ENCODE measurements at regions not wholly inside any gene's neighbourhood (a gene's known extent, or its start where the extent isn't known, plus 50 kb on each side); places are given as distances from the start of the nearest gene placed in this dataset.
"Not testable (repeated sequence)": the region's sequence is repeated elsewhere in the genome, so short reads cannot be mapped to it uniquely, and the experiment has no call there.

DNA sequence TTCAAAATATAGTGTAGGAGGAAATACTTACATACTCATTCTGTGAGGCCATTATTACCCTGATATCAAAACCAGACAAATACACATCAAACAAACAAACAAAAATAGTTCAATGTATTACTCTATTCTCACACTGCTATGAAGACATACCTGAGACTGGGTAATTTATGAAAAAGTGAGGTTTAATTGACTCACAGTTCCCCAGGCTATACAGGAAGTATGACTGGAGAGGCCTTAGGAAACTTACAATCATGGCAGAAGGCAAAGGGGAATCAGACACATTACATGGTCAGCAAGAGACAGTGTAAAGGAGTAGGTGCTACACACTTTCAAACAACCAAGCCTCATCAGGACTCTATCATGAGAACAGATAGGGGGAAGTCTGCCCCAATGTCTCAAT lies 1023.2 kb downstream of the TMTC2 start:
- DNase-seq (ENCODE audit: low read depth in 2 of 2) = no peak

DNA sequence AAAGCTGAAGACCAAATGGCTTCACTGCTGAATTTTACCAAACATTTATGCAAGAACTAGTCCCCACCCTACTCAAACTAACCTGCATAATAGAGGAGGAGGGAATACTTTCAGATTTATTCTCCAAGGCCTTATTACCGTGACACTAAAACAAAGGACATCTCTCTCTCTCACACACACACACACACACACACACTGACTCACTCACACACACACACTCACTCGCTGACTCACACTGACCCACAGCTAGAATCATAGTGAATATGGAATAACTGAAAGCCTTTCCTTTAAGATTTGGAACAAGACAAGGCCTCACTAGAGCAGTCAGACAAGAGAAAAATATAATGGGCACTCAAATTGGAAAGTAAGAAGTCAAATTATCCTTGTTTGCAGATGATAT lies 1014.1 kb downstream of the TMTC2 start:
- DNase-seq (ENCODE audit: low read depth in 2 of 2) = no peak

DNA sequence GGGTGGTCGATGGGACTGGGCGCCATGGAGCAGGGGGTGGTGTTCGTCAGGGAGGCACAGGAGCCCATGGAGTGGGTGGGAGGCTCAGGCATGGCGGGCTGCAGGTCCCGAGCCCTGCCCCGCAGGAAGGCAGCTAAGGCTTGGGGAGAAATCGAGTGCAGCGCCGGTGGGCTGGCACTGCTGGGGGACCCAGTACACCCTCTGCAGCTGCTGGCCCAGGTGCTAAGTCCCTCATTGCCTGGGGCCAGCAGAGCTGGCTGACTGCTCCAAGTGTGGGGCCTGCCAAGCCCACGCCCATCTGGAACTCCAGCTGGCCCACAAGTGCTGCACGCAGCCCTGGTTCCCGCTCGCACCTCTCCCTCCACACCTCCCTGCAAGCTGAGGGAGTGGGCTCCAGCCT lies 1009.6 kb downstream of the TMTC2 start:
- not testable (repeated sequence) for DNase-seq (ENCODE audit: low read depth in 2 of 2)

DNA sequence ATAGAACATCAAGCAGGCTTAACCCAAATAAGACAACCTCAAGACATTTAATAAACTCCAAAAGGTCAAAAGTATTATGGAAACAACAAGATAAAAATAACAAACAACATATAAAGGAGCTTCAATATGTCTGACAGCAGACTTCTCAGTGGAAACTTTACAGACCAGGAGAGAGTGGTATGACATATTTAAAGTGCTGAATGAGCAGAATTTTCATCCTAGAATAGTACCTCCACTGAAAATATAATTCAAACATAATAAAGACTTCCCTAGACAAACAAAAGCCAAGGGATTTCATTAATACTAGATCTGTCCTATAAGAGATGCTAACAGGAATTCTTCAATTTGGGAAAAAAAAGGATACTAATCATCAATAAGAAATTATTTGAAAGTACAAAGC lies 1005.0 kb downstream of the TMTC2 start:
- no peak for DNase-seq (ENCODE audit: low read depth in 2 of 2)

DNA sequence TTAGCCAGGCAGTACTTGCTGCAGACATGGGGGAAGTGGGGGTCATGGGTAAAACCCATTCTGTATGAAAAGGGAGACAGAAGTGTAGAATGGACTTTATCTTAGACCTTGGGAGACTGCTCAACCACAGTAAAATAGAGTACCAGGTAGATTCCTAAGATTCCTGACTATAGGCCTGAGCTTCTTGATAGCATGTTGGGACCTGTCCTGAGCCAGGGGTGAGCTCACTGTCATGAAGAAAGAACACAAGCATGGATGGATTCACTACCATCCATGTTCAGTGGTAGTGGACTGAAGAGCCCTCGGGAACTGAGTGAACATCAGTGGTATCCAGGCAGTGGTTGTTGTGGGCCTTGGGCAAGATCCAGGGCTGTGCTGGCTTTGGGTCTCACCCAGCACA lies 1003.8 kb downstream of the TMTC2 start:
- DNase-seq (ENCODE audit: low read depth in 2 of 2) = no peak

DNA sequence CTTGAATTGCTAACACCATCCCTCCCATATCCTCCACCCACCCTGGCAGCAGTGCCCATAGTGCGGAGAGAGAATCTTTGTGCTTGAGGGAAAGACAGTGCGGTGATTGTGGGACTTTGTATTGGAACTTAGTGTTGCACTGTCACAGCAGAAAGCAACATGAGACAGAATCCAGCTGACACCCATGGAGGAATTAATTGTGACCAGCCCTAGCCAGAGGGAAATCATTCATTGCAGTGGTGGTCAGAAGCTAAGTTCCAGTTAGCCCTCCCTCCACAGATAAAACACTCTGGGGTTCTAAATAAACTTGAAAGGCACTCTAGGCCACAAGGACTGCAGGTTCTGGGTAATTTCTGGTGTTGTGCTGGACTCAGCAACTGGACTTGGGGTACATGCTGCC lies 1002.6 kb downstream of the TMTC2 start:
- DNase-seq (ENCODE audit: low read depth in 2 of 2) = no peak

DNA sequence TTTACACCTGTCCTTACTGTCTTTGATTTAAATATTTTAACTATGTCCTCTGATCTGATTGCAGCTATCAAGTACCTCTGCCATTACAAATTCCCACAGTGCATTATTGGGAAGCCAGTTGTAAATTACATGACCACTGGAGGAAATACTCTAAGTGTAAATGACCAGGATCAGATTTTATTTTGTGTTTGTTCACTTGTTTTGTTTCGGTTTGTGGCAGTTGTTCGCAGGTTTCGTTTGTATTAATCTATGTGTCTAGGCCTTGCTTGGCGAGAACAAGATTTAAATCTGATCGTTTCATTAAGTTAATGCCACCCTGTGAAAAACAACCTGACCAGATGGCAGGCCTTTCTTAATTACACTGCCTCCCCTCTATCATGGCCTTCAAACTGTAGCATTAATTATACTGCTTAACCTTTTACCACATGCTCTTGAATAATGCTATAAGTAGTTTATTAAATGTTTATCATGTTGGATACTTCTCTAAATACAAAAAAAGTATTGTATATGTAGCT lies 990.1 kb downstream of the TMTC2 start:
- DNase-seq (ENCODE audit: low read depth in 2 of 2) = no peak

DNA sequence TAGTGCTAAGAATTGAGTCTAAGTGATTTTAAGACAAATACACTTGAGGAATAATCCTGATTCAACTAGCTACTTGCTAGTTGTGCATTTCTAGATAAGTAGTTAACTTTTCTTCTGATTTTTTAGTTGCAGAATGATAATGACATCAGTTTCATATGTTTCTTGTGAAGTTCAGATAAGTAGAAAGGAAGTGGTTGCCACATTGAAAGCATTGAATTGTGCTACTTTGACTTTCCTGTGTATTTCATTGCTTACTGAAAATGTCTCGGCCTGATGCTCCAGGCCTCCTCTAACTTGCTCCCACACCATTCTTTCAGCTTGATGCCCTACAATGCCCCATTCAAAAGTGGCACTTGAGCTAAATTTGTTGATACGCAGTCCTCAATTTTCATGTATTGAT lies 980.0 kb downstream of the TMTC2 start:
- DNase-seq (ENCODE audit: low read depth in 2 of 2) = no peak

DNA sequence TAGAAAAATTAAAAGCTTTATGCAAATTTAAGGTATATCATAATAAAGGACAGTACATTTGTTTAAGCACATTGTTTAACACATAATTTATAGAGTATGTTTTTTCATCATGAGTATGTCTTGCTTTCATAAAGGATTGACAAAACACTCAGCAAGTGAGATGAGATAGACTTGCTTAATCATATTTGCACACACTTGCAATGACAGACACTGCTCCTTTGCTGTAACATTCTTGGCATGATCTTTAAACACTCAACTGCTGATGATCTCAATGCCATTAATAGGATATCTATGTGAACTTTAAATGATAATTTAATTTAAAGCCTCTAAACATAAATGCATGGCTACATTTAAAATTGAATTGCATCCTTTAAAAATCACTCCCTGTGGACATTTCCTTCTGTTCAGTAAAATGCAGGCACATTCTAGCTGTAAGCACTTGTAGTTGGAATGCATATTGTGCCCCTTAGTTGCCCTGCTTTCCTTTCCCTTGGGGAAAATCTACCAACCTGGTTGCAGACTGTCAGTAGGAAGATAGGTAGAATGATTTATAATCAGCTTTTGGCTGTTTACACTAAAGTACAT lies 979.0 kb downstream of the TMTC2 start:
- no peak for DNase-seq (ENCODE audit: low read depth in 2 of 2)

DNA sequence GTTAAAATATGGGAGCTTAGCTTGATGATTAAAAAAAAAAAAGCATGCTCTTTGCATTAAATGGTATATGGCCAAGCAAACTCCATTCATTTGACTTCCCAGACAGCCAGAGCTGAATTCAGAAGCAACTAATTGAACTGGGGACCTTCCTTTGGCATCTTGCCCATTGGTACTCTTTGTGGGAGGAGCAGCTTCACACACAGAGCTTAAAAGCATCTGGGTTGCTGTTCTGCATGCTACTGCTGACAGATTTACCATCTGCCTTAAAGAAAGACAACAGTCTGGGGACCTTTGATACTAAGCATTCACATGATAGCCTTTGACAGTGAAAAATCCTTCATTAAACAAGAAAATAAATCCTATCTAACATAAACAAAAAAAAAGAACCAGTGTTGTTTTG lies 977.9 kb downstream of the TMTC2 start:
- no peak for DNase-seq (ENCODE audit: low read depth in 2 of 2)

DNA sequence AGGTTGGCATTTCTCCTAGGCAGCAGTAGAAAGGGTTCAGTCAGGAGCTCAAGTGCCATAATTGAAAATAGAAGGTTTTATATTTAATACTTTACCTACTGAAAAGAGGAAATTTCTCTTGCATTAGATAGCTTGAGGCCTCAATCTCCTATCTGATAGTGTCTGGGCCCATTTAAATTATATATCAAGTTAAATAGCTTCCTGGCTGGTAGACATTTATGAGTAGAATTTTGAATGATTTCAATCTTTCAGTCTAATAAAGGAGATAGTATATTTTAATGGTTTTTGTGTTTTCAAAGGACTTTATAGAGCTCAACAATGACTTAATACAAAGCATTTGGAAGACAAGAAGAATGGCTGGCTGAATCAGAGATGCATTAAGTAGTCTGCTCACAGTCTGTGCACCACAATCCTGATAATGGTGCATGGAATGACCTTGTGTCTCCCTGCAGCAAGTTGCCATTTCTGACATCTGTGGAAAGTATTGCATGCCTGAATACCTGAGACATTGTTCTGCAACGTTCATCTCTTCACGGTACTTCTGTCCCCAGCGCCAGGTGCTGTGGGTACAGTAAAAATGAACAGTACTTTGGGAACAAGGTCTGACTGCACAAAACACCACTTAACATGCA lies 974.1 kb downstream of the TMTC2 start:
- no peak for DNase-seq (ENCODE audit: low read depth in 2 of 2)

DNA sequence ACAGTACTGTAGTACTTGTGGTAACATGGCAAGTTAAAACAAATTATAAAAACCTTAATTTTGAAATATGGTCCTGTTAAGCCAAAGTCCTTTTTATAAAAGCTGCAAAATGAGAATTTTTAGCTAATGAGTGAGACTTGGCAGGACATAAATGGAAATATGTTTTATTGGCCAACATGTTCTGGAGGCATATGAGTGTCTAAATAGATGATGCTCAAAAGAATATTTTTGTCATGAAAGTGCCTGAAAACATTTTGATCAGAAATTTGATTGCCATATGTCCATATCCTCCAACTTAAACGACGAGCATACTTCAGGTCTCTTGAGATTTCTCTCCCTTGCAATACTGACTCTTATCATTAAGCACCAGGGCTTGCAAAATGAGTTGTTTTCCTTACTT lies 972.6 kb downstream of the TMTC2 start:
- DNase-seq (ENCODE audit: low read depth in 2 of 2) = no peak

DNA sequence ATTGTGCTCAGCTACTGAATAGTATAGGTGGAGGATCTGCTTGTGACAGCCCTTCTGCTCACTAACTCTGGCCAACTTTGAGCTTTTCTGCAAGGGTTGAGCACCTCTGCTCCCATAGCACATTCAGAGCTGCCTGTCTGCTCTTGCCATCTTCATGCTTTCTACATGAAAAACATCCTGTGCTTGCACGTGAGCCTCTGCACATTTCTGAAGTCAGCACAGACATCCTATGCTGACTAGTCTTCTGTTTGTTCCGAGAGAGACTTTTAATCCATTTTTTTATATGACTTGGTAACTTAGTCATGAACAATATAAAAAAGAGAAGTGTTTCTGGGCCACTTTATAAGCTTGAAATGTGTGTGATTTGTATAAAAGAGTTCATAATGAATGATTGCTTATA lies 969.3 kb downstream of the TMTC2 start:
- DNase-seq (ENCODE audit: low read depth in 2 of 2) = no peak

DNA sequence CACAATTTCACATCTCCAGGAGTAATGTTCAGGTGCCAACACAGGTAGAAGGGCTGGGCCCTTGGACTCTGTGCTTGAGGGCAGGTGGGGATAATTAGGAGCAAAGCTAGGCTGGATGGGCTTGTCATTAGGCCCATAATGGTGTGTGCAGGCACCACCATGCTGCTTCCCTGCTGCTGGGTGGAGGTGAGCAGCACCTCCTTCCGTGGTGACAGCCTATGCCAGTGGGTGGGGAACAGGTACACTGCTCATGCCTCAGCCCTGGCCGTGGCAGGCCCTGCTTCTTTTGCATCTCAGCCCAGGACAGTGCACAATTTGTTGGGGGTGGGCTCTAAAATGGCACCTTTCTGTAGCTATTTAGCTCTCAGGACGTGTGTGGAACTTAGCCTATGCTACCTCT lies 955.5 kb downstream of the TMTC2 start:
- DNase-seq (ENCODE audit: low read depth in 2 of 2) = no peak

DNA sequence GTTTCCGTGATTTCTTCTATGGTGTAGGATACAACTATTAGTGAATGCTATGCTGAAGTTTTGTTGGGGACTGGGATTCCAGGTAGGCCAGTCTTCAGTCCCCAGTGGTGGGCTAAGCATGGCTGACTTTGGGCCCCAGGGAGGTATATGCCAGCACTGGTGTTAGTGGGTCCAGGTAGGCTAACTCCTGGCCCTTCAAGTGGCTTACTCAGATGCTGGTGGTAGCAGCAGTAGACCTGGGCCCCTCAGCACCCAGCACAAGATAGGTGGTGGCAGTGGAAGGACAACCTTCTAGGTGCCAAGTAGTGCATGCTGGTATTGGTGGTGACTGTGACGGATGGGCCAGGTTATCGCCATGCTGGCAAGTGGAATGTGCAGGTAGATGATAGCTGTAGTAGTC lies 955.1 kb downstream of the TMTC2 start:
- DNase-seq (ENCODE audit: low read depth in 2 of 2) = no peak

DNA sequence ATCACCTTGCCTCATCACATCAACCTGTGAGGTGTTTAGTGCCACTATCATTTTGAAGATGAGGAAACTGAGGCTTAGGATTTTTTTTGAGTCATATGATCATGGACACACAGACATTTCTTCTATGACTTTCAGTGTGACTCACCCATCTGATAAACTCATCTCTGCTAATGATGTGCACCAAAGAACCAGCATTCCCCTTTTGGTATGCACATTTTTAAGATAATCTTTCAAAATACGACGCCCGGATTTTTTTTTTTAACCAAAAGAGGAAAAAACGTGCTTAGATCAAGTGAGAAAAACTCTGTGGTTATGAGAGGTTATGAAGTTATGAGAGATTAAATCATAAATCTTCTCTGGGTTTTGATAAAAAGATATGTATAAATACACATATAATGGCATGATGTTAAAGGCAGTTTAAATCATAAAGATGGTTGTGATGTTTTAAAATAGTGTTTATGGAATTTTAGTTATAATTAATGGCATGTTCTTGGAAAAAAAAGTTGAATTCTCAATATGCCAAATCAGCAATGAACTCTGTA lies 948.1 kb downstream of the TMTC2 start:
- no peak for DNase-seq (ENCODE audit: low read depth in 2 of 2)

DNA sequence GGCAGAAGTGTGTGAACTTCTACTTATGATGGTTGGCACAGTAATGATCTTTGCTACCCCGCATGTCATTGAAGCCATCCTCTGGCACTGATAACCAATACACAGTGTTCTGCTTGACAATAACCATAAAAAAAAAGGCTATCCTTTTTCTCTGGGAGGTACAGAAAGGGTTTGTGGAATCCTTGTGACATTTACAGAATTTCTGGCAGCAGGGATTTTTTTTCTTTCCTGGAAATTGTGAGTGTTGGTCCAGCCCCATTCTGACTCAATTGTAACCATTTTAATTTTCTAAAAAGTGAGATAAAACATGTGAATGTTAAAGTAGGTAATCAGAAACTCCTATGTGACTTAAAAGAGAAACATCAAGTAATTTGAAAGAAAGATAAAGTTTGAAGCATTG lies 943.8 kb downstream of the TMTC2 start:
- no peak for DNase-seq (ENCODE audit: low read depth in 2 of 2)

DNA sequence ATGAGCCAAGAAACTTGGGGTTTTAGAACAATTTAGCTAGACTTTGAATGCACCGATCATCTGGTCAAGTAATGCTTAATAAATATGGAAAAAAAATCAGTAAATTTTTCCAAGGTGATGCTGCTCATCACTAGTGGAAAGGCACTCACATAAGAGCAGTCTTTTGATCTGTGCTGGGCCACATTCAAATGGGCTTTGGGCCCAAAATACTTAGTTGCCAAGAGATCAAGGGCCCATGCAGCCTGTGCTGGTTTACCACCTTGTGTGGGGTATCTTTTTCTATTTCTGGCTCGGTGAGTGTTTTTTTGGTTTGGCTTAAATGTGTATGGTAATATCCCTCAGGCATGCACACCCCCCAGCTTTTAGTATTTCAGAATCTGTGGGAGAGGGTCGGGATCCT lies 943.2 kb downstream of the TMTC2 start:
- DNase-seq (ENCODE audit: low read depth in 2 of 2) = no peak

DNA sequence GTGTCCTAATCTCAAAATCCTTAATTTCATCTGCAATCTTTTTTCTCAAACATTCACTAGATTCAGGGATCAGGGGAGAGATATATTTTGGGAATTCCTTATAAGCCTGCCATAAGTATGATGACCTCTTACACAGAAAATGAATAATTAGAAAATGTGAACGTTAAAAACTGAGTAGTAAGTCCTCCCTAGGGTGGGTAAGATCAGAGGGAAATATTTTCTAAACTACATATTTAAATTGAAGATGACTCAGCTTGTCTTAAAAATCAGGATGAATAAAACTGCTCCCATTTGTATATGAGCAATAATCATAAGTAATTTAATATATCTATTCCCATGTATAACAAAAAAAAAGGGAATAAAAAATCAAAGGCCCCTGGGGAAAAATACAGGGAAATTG lies 935.5 kb downstream of the TMTC2 start:
- DNase-seq (ENCODE audit: low read depth in 2 of 2) = no peak

DNA sequence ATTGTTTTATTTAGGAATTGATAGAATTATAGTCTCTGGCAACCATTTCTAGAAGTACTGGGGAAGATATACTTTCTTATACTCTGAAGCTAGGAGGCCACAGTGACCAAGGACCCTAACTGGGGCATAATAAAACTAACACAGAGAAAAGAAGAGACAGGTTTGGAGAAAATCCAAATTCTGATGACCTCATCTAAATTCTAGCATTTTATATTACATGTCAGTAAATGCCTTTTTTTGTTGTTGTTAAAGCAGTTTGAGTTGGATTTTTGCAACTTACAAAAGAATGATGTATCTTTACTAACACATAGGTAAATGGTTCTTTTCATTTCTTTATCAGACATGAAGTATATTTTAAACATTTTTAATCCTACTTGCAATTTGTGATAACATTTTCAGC lies 933.3 kb downstream of the TMTC2 start:
- DNase-seq (ENCODE audit: low read depth in 2 of 2) = no peak

DNA sequence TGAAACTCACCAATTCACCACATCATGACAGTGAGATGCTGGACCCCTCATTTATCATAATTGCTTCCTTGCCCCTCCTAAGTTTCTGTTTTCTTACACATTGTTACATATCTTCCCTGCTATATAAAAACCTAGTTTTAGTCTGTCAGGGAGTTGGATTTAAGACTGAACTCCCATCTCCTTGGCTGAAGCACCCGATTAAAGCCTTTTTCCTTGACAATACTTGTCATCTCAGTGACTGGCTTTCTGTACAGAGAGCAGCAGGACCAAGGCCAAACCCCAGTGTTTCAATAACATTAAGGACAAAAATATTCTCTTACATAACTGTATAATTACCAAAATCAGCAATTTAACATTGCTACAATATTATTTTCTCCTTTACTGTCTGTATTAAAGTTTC lies 928.4 kb downstream of the TMTC2 start:
- DNase-seq (ENCODE audit: low read depth in 2 of 2) = no peak

DNA sequence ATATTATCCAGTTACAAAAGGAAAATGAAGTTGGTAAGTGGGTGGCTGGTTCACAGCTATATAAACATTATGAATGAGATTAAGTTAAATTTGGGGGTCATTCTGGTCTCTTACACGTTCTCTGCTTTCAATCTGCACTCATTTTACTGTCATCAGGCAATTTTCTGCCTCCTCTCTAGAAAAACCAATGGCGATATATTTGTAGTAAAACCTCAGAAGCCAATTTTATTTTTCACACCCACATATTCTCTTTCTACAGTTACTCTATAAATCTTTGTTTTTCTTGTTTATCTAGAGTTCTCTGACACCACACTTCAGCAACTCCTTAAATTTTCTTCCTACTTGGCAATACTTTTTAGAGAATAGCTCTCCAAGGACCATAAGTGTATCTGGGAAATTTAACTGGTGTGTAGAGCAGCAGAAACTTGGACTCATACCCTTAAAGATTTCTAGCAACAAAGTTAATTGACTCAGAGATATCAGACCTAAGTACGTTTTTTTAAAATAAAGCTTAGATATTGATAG lies 926.9 kb downstream of the TMTC2 start:
- DNase-seq (ENCODE audit: low read depth in 2 of 2) = no peak

DNA sequence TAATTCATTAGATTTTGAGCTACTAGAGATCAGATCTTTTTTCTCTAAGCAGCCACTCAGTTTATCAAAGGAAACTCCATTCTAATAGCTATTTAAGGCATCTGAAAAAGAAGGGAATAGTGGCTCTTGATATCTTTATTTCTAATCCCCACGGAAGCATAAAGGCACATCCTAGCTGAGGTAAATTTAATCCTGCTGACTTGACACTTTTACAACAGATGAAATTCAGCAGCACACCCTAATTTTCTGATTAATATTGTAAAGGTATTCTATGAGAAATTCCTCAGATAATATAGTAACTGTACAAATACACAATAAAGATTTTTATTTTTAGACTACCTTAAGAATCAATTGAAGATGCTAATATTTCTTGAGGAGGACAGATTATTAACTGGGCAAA lies 916.4 kb downstream of the TMTC2 start:
- no peak for DNase-seq (ENCODE audit: low read depth in 2 of 2)

DNA sequence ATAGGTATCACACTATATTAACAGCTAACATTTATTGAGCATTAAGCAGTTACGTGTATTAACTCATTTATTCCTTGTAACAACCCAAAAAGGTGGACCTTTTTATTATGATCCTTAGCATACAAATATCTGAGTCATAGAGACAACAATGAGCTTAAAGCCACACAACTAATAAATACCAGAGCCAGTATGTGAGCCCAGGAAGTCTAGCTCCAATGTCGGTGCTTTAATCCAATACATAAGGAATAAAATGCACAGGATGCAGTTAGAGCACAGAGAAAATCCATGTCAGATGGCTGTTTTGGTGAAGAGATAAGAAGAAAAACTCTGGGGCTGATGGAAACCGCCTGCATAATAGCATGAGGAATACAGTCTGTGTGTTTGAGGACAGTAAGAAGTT lies 888.6 kb downstream of the TMTC2 start:
- no peak for DNase-seq (ENCODE audit: low read depth in 2 of 2)
